GM12878 (cell line): ENCODE measurements at regions not wholly inside any gene's neighbourhood (a gene's known extent, or its start where the extent isn't known, plus 50 kb on each side); places are given as distances from the start of the nearest gene placed in this dataset.

Experiments
- ATAC-seq: fragments of 200-7000 bp; cut with Tn5 transposase; 3 replicates; pipeline ENCODE4 v1.9.1; 2020; ENCODE audit warnings: mild to moderate bottlenecking, moderate library complexity
- BruUV-seq: library from RNA; stranded (reverse); fragments of 400-500 nt; replicated peaks from 2 replicates; lab custom pipeline; 2021; lab: Mats Ljungman, UMichigan
- CTCF ChIA-PET: fragments of 300-600 bp; sonication (Branson Sonifier 250); formaldehyde crosslinking; extraction: SDS; loops from one replicate; lab custom pipeline; 2021; ENCODE audit warnings: inconsistent platforms; lab: Yijun Ruan, JAX
- POLR2A ChIA-PET: fragments of 350-600 bp; formaldehyde crosslinking; extraction: SDS; loops from one replicate; lab custom pipeline; 2021; ENCODE audit warnings: inconsistent platforms; lab: Charles Lee
- RAD21 ChIA-PET: fragments of 300-600 bp; sonication (Branson Sonifier 250); formaldehyde crosslinking; loops from one replicate; lab custom pipeline; 2023; ENCODE audit warnings: antibody characterized with exemption; ENCODE audit not compliant: unreplicated experiment; lab: Charles Lee
- SMC1A ChIA-PET: fragments of 300-600 bp; sonication (Branson Sonifier 250); formaldehyde crosslinking; loops from one replicate; lab custom pipeline; 2023; ENCODE audit not compliant: unreplicated experiment, uncharacterized antibody; lab: Charles Lee
- DNase-seq: peaks from one replicate; pipeline ENCODE4 v3.0.0-alpha.2; 2011; ENCODE audit warnings: low read depth, low spot score
- FAIRE-seq: peaks from 3 replicates; lab custom pipeline; 2011; peaks lifted over from hg19 to GRCh38; lab: Jason Lieb, UNC
- H2AFZ ChIP-seq: 2 replicates; pipeline ENCODE4 v1.6.0; 2011; ENCODE audit warnings: low read depth, low read length, control low read depth; ENCODE audit not compliant: control insufficient read depth
- H3K27ac ChIP-seq: 2 replicates; pipeline ENCODE4 v1.5.1; 2011; ENCODE audit warnings: control low read depth; ENCODE audit not compliant: control insufficient read depth, insufficient read depth
- H3K27me3 ChIP-seq, 2 experiments: replicated peaks in 1 of 2; 2 replicates each; pipeline versions ENCODE4 v1.6.0 to v1.6.1; 2011; ENCODE audit warnings: low read length in 1 of 2; ENCODE audit not compliant: control insufficient read depth in 2 of 2, insufficient read depth in 2 of 2
- H3K36me3 ChIP-seq, 2 experiments: 2 replicates each; pipeline ENCODE4 v1.5.1; 2011; ENCODE audit warnings: low read length in 1 of 2; ENCODE audit not compliant: control insufficient read depth in 2 of 2, insufficient read depth in 2 of 2
- H3K4me1 ChIP-seq: 2 replicates; pipeline ENCODE4 v1.6.1; 2011; ENCODE audit warnings: mild to moderate bottlenecking, low read length, moderate library complexity, mixed read lengths; ENCODE audit not compliant: control insufficient read depth, insufficient read depth
- H3K4me2 ChIP-seq: 2 replicates; pipeline ENCODE4 v1.6.0; 2011; ENCODE audit warnings: control low read depth; ENCODE audit not compliant: control insufficient read depth, insufficient read depth
- H3K4me3 ChIP-seq: fragments of 200-600 bp; sonication (generic); 2 replicates; pipeline ENCODE4 v1.5.1; 2016
- H3K79me2 ChIP-seq: 2 replicates; pipeline ENCODE4 v1.6.0; 2011; ENCODE audit warnings: low read length; ENCODE audit not compliant: control insufficient read depth, insufficient read depth
- H3K9ac ChIP-seq: 2 replicates; pipeline ENCODE4 v1.8.0; 2011; ENCODE audit warnings: low read length, control low read depth, mixed read lengths; ENCODE audit not compliant: control insufficient read depth, insufficient read depth
- H3K9me3 ChIP-seq: replicated peaks from 3 replicates; pipeline ENCODE4 v1.5.1; 2011; ENCODE audit warnings: mild to moderate bottlenecking, low read length; ENCODE audit not compliant: control insufficient read depth, insufficient read depth
- H4K20me1 ChIP-seq: 2 replicates; pipeline ENCODE4 v1.6.0; 2011; ENCODE audit not compliant: control insufficient read depth, insufficient read depth
- SMARCA5 ChIP-seq: fragments of 450-650 bp; IDR thresholded peaks from 2 replicates; pipeline ENCODE4 v1.6.1; 2017; ENCODE audit warnings: mild to moderate bottlenecking
- SUZ12 ChIP-seq: fragments of 200-600 bp; sonication (generic); IDR thresholded peaks from one replicate; pipeline ENCODE4 v1.6.1; 2018; ENCODE audit warnings: antibody characterized with exemption, mild to moderate bottlenecking; ENCODE audit not compliant: unreplicated experiment
- WGBS: methylation state at CpG from one replicate; pipeline ENCODE4 v1.1.6; 2016; ENCODE audit warnings: low lambda C conversion rate; ENCODE audit not compliant: insufficient replicate concordance, insufficient coverage; ENCODE audit errors: missing lambda C conversion rate; 5-methylcytosine and 5-hydroxymethylcytosine counted together
- in situ Hi-C: fragments of 300-500 bp; cut with MboI; formaldehyde crosslinking; loops from 9 replicates; pipeline ENCODE4 v1.14.3; 2018; ENCODE audit warnings: mixed read lengths
- intact Hi-C: fragments of 100-400 bp; cut with micrococcal nuclease; formaldehyde crosslinking; loops from one replicate; pipeline ENCODE4 v1.14.2; 2022; ENCODE audit not compliant: unreplicated experiment
- TF ChIP-seq, protein P1 (sequence below): IDR thresholded peaks from 2 replicates; pipeline ENCODE4 v1.6.1; 2012; ENCODE audit warnings: low read depth, low read length, improper control_type of control experiment
- TF ChIP-seq, protein P2 (sequence below): fragments of 150-350 bp; IDR thresholded peaks from 2 replicates; pipeline ENCODE4 v1.6.1; 2016; ENCODE audit warnings: low read depth, low read length
- TF ChIP-seq, protein P3 (sequence below): fragments of 450-650 bp; IDR thresholded peaks from 2 replicates; pipeline ENCODE4 v1.6.1; 2017; ENCODE audit warnings: low read depth, mild to moderate bottlenecking, moderate library complexity

DNA sequence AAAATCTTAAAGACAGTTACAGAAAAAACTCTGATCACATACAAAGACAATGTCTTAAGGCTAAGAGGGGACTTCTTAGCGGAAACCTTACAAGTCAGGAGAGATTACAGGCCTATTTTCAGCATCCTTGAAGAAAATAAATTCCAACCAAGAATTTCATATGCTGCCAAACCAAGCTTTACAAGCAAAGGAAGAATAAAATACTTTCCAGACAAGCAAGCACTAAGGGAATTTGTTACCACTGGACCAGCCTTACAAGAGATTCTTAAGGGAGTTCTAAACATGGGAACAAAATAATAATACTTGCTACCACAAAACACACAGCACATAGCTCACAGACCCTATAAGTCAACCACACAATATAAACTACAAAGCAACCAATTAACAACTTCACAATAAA is 255.8 kb upstream of the ZFP42 start:
- Histone ChIP-seq H3K9ac (no peak overlapping the region), H3K27me3 (no peaks in the 10 kb centered on the region), H3K4me1 (no peaks in the 10 kb centered on the region), H3K79me2 (no peaks in the 10 kb centered on the region), H3K4me3 (no peak overlapping the region), H4K20me1 (no peaks in the 10 kb centered on the region), H3K36me3 (no peaks in the 10 kb centered on the region), H3K27ac (no peak overlapping the region), H3K4me2 (no peak overlapping the region), H3K9me3 (no peaks in the 10 kb centered on the region; the same call in 2 of the 3 replicates), H2AFZ (no peak overlapping the region)
- in situ Hi-C loops (no loop called here), intact Hi-C loops (no loop called here)
- ChIA-PET RAD21 (no interaction called here), CTCF (no interaction called here), POLR2A (no interaction called here), SMC1A (no interaction called here)
- ATAC-seq (no peak), FAIRE-seq (no peak), DNase-seq (no peak)
- no TSS peak for BruUV-seq
- TF ChIP-seq, protein P1, sequence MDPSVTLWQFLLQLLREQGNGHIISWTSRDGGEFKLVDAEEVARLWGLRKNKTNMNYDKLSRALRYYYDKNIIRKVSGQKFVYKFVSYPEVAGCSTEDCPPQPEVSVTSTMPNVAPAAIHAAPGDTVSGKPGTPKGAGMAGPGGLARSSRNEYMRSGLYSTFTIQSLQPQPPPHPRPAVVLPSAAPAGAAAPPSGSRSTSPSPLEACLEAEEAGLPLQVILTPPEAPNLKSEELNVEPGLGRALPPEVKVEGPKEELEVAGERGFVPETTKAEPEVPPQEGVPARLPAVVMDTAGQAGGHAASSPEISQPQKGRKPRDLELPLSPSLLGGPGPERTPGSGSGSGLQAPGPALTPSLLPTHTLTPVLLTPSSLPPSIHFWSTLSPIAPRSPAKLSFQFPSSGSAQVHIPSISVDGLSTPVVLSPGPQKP: no peak
- TF ChIP-seq SMARCA5 (no peak), SUZ12 (no peak)
- TF ChIP-seq, protein P2, sequence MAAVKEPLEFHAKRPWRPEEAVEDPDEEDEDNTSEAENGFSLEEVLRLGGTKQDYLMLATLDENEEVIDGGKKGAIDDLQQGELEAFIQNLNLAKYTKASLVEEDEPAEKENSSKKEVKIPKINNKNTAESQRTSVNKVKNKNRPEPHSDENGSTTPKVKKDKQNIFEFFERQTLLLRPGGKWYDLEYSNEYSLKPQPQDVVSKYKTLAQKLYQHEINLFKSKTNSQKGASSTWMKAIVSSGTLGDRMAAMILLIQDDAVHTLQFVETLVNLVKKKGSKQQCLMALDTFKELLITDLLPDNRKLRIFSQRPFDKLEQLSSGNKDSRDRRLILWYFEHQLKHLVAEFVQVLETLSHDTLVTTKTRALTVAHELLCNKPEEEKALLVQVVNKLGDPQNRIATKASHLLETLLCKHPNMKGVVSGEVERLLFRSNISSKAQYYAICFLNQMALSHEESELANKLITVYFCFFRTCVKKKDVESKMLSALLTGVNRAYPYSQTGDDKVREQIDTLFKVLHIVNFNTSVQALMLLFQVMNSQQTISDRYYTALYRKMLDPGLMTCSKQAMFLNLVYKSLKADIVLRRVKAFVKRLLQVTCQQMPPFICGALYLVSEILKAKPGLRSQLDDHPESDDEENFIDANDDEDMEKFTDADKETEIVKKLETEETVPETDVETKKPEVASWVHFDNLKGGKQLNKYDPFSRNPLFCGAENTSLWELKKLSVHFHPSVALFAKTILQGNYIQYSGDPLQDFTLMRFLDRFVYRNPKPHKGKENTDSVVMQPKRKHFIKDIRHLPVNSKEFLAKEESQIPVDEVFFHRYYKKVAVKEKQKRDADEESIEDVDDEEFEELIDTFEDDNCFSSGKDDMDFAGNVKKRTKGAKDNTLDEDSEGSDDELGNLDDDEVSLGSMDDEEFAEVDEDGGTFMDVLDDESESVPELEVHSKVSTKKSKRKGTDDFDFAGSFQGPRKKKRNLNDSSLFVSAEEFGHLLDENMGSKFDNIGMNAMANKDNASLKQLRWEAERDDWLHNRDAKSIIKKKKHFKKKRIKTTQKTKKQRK: no peak
- TF ChIP-seq, protein P3, sequence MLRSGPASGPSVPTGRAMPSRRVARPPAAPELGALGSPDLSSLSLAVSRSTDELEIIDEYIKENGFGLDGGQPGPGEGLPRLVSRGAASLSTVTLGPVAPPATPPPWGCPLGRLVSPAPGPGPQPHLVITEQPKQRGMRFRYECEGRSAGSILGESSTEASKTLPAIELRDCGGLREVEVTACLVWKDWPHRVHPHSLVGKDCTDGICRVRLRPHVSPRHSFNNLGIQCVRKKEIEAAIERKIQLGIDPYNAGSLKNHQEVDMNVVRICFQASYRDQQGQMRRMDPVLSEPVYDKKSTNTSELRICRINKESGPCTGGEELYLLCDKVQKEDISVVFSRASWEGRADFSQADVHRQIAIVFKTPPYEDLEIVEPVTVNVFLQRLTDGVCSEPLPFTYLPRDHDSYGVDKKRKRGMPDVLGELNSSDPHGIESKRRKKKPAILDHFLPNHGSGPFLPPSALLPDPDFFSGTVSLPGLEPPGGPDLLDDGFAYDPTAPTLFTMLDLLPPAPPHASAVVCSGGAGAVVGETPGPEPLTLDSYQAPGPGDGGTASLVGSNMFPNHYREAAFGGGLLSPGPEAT: no peak
- 26% methylated on average over 1 of the region's 1 CpG for WGBS
